ENCODE measurements at regions not wholly inside any gene's neighbourhood (a gene's known extent, or its start where the extent isn't known, plus 50 kb on each side); places are given as distances from the start of the nearest gene placed in this dataset.

- H3K4me1 Mint-ChIP-seq (ENCODE audit: low read depth) = peaks cover 11% of the 10 kb centered on the region
- no peaks in the 10 kb centered on the region for H3K36me3 Mint-ChIP-seq (ENCODE audit: low read depth)
- H3K27me3 Mint-ChIP-seq (ENCODE audit: low read depth) = peaks cover 2% of the 10 kb centered on the region
- TF ChIP-seq CTCF (IDR thresholded peaks at IDR 0.05) = no peak
- no peak for DNase-seq (ENCODE audit: low spot score)
- H3K4me3 Mint-ChIP-seq (ENCODE audit: unreplicated experiment) = no peak overlapping the region
- H3K9me3 Mint-ChIP-seq (ENCODE audit: low read depth) = peaks cover 3% of the 10 kb centered on the region
- H3K27ac Mint-ChIP-seq (ENCODE audit: unreplicated experiment) = peak overlapping the region; percentile 36
Observed at GRCh38 chr12:63480186-63480585, 188.1 kb downstream of the DPY19L2 start.

GRCh38 chr12:63470161-63470560 is 198.1 kb downstream of the DPY19L2 start:
- no peak for TF ChIP-seq CTCF (IDR thresholded peaks at IDR 0.05)
- Mint-ChIP-seq H3K27me3 (ENCODE audit: low read depth) (peaks cover 3% of the 10 kb centered on the region), H3K4me1 (ENCODE audit: low read depth) (peaks cover 10% of the 10 kb centered on the region), H3K27ac (ENCODE audit: unreplicated experiment) (no peak overlapping the region), H3K9me3 (ENCODE audit: low read depth) (peaks cover 13% of the 10 kb centered on the region), H3K4me3 (ENCODE audit: unreplicated experiment) (no peak overlapping the region), H3K36me3 (ENCODE audit: low read depth) (peaks cover 9% of the 10 kb centered on the region)
- no peak for DNase-seq (ENCODE audit: low spot score)

GRCh38 chr12:63467951-63468350 is 200.3 kb downstream of the DPY19L2 start:
- H3K4me1 Mint-ChIP-seq (ENCODE audit: low read depth) = peaks cover 10% of the 10 kb centered on the region
- H3K27me3 Mint-ChIP-seq (ENCODE audit: low read depth) = peaks cover 3% of the 10 kb centered on the region
- no peak for DNase-seq (ENCODE audit: low spot score)
- no peak for TF ChIP-seq CTCF (IDR thresholded peaks at IDR 0.05)
- H3K4me3 Mint-ChIP-seq (ENCODE audit: unreplicated experiment) = no peak overlapping the region
- no peak overlapping the region for H3K27ac Mint-ChIP-seq (ENCODE audit: unreplicated experiment)
- peaks cover 9% of the 10 kb centered on the region for H3K36me3 Mint-ChIP-seq (ENCODE audit: low read depth)
- peaks cover 19% of the 10 kb centered on the region for H3K9me3 Mint-ChIP-seq (ENCODE audit: low read depth)

- no peak for DNase-seq (ENCODE audit: low spot score)
- Mint-ChIP-seq H3K27me3 (ENCODE audit: low read depth) (peaks cover 4% of the 10 kb centered on the region), H3K9me3 (ENCODE audit: low read depth) (peaks cover 11% of the 10 kb centered on the region), H3K36me3 (ENCODE audit: low read depth) (no peaks in the 10 kb centered on the region), H3K27ac (ENCODE audit: unreplicated experiment) (no peak overlapping the region), H3K4me1 (ENCODE audit: low read depth) (no peaks in the 10 kb centered on the region), H3K4me3 (ENCODE audit: unreplicated experiment) (no peak overlapping the region)
- no peak for TF ChIP-seq CTCF (IDR thresholded peaks at IDR 0.05)
Observed at GRCh38 chr12:63457857-63458256, 210.4 kb downstream of the DPY19L2 start.

- TF ChIP-seq CTCF (IDR thresholded peaks at IDR 0.05) = no peak
- peaks cover 7% of the 10 kb centered on the region for H3K9me3 Mint-ChIP-seq (ENCODE audit: low read depth)
- no peak for DNase-seq (ENCODE audit: low spot score)
- H3K4me1 Mint-ChIP-seq (ENCODE audit: low read depth) = no peaks in the 10 kb centered on the region
- no peak overlapping the region for H3K27ac Mint-ChIP-seq (ENCODE audit: unreplicated experiment)
- H3K36me3 Mint-ChIP-seq (ENCODE audit: low read depth) = no peaks in the 10 kb centered on the region
- no peak overlapping the region for H3K4me3 Mint-ChIP-seq (ENCODE audit: unreplicated experiment)
- peaks cover 4% of the 10 kb centered on the region for H3K27me3 Mint-ChIP-seq (ENCODE audit: low read depth)
Observed at GRCh38 chr12:63457428-63457827, 210.9 kb downstream of the DPY19L2 start.
